Lower leg skin (tissue), 4 donors: ENCODE measurements at regions not wholly inside any gene's neighbourhood (a gene's known extent, or its start where the extent isn't known, plus 50 kb on each side); places are given as distances from the start of the nearest gene placed in this dataset.

Experiments
- DNase-seq, 2 donors: peaks; one replicate each; pipeline ENCODE4 v3.0.0-alpha.2; 2019; ENCODE audit warnings: low spot score in 2 of 2
- H3K4me3 ChIP-seq: fragments of 200-600 bp; sonication (generic); 2 replicates; pipeline ENCODE4 v1.5.1; 2017; ENCODE audit warnings: mild to moderate bottlenecking, low read depth; ENCODE audit not compliant: poor library complexity, severe bottlenecking
- POLR2A ChIP-seq, 2 donors: fragments of 450-650 bp; IDR thresholded peaks; one replicate each; pipeline ENCODE4 v1.6.1; 2016 to 2017; ENCODE audit warnings: antibody characterized with exemption in 2 of 2, mild to moderate bottlenecking in 1 of 2, moderate library complexity in 1 of 2
- WGBS, 2 donors: methylation state at CpG; one replicate each; pipeline ENCODE4 v1.1.5; 2018; 5-methylcytosine and 5-hydroxymethylcytosine counted together
- intact Hi-C: fragments of 100-400 bp; cut with DNase I; formaldehyde crosslinking; loops from one replicate; pipeline ENCODE4 v1.15.0; 2023; ENCODE audit warnings: low total_unique reads
- TF ChIP-seq, protein P1 (sequence below), 3 donors: fragments of 450-650 bp; IDR thresholded peaks; one replicate each; pipeline ENCODE4 v1.5.1; 2016; ENCODE audit warnings: antibody characterized with exemption in 3 of 3, mild to moderate bottlenecking in 3 of 3, moderate library complexity in 2 of 3

DNA sequence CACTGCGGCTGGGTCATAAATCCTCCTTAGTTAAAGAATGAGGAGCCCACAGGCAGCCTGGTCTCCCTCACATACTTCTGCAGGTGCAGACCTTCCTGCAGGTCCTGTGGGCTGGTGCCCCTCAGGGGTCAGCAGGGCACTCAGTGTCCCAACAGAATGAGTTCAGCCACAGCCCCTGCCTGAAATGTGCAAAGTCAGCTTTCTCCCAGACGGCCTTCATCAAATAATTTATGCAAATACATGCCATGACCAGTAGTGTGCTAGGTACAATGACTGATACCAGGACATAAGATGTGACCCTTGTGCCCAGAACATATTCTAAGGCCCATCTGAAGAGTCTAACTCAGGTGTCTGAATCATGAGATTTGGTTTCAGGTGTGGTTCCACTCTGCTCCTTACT, 703.4 kb downstream of the TBC1D22A start:
- intact Hi-C loops = no loop called here
- no peak for TF ChIP-seq POLR2A (IDR thresholded peaks at IDR 0.05)
- whole genome bisulfite sequencing, 2 donors = 43 to 62% methylated on average over 2 of the region's 2 CpGs
- no peak for DNase-seq
- H3K4me3 ChIP-seq = no peak overlapping the region

DNA sequence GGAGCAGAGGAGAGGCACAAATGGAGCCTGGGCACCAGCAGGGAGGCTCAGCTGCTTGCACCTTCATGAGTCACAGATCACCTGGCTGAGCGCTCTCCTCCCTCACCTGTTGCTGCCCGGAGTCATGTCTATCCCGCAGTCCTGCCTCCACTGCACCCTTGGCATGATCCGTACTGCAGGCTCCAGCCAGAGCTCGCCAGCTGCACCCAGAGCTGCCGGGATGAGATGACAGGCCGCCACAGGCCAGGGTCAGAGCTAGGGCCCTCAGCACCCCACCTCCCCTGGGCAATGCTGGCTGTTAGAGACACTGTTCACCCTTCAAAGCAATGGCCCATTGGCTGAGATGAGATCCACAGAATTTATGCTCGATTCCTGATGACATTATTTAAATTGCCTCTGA, 702.8 kb downstream of the TBC1D22A start:
- no peak for DNase-seq
- no peak overlapping the region for H3K4me3 ChIP-seq
- intact Hi-C loops = no loop called here
- 75 to 96% methylated on average over 7 to 8 of the region's 8 CpGs for WGBS, 2 donors
- TF ChIP-seq, protein P1, sequence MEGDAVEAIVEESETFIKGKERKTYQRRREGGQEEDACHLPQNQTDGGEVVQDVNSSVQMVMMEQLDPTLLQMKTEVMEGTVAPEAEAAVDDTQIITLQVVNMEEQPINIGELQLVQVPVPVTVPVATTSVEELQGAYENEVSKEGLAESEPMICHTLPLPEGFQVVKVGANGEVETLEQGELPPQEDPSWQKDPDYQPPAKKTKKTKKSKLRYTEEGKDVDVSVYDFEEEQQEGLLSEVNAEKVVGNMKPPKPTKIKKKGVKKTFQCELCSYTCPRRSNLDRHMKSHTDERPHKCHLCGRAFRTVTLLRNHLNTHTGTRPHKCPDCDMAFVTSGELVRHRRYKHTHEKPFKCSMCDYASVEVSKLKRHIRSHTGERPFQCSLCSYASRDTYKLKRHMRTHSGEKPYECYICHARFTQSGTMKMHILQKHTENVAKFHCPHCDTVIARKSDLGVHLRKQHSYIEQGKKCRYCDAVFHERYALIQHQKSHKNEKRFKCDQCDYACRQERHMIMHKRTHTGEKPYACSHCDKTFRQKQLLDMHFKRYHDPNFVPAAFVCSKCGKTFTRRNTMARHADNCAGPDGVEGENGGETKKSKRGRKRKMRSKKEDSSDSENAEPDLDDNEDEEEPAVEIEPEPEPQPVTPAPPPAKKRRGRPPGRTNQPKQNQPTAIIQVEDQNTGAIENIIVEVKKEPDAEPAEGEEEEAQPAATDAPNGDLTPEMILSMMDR (IDR thresholded peaks at IDR 0.05) = no peak
- no peak for TF ChIP-seq POLR2A (IDR thresholded peaks at IDR 0.05)

DNA sequence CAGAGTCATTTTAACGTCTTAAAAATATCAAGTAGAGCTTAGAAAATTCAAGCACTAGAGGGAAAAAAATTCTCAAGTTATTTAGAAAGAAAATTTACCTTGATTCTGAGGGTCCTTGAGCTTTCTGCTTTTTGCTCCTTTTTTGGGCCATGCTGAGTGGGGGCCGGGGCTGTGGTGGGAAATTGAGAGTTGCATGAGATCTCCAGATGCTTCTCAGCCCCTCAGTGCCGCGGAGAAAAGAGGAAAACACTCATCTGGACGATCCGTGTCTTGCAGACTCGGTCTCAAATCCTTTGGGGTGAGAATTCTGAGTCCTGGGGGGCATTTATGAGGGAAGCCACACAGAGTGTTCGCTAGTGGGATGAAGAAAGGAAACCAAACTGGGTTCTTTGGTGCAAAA, 700.8 kb downstream of the TBC1D22A start:
- intact Hi-C loops = loop anchor here (5.0 kb wide), 1 partner anchor 486 kb away; no protein-coding TSS in a partner anchor
- TF ChIP-seq, protein P1 (IDR thresholded peaks at IDR 0.05) = no peak
- TF ChIP-seq POLR2A (IDR thresholded peaks at IDR 0.05) = no peak
- H3K4me3 ChIP-seq = no peak overlapping the region
- DNase-seq = no peak
- WGBS, 2 donors = 79 to 80% methylated on average over 8 of the region's 8 CpGs

DNA sequence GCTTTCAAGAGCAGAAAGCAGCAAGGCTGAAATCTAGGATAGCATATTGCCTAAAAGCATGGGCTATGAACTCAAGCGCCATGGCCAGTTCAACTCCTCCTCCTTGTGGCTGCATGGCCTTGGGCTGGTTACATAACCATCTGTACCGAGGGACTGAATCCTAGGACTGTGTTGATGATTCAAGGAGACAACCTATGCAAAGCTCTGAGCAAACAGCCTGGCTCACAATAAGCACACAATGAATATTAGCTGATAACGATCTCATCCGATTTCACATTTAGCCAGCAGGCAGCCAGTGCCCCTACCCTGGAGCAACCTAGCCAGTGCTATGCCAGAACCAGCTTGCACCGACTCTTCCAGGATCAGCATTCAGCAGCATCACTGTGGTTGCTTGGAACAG, 698.4 kb downstream of the TBC1D22A start:
- no peak for DNase-seq
- H3K4me3 ChIP-seq = no peak overlapping the region
- WGBS, 2 donors = 60 to 63% methylated on average over 5 of the region's 5 CpGs
- intact Hi-C loops = loop anchor here (5.0 kb wide), 1 partner anchor 484 kb away; no protein-coding TSS in a partner anchor
- TF ChIP-seq POLR2A (IDR thresholded peaks at IDR 0.05) = no peak
- TF ChIP-seq, protein P1 (IDR thresholded peaks at IDR 0.05) = no peak

DNA sequence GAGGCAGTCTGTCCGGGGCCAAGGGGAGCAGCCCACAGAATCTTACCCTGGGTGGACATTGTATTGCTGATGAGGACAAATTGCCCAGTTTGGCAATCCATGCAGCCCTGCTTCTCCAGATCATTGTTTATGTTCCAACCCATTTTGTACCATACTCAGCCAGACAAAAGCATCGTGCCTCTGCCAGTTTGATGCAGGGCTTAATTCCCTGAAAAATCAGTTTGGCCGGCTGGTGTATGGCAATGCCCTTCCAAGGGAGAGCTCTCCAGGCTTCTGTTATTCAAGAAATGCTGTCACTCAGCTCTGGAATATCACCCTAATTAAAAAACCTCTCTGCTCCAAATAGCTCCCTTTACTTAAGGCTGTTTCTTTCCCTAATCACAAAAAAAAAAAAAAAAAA, 697.7 kb downstream of the TBC1D22A start:
- 85 to 89% methylated on average over 3 of the region's 3 CpGs for WGBS, 2 donors
- intact Hi-C loops = loop anchor here (5.0 kb wide), 1 partner anchor 483 kb away; no protein-coding TSS in a partner anchor
- TF ChIP-seq POLR2A (IDR thresholded peaks at IDR 0.05) = no peak
- TF ChIP-seq, protein P1 (IDR thresholded peaks at IDR 0.05) = no peak
- H3K4me3 ChIP-seq = no peak overlapping the region
- no peak for DNase-seq

DNA sequence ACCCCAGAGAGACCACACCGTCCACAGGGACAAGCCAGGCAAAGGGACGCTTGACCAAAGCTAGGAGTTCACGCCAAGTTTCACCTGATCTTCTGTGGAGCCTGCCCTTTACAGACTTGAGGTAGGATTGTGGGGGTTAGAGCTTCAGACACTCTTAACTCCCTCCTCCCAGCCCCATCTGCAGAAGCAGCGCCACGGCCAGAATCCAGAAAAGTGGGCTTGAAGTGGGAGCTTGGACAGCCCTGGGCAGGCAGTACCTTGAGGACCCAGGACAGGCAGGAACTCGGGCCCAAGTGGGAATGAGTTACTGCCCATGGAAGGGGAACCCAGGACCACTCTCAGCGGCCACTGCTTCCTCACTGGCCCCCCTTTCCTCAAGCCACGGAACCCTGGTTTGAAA, 695.9 kb downstream of the TBC1D22A start:
- H3K4me3 ChIP-seq = no peak overlapping the region
- intact Hi-C loops = loop anchor here (10.0 kb wide), 1 partner anchor 1686 kb away; no protein-coding TSS in a partner anchor
- no peak for TF ChIP-seq POLR2A (IDR thresholded peaks at IDR 0.05)
- TF ChIP-seq, protein P1 (IDR thresholded peaks at IDR 0.05) = no peak
- no peak for DNase-seq
- 93 to 96% methylated on average over 8 of the region's 8 CpGs for WGBS, 2 donors
